ENCODE measurements at regions not wholly inside any gene's neighbourhood (a gene's known extent, or its start where the extent isn't known, plus 50 kb on each side); places are given as distances from the start of the nearest gene placed in this dataset.

DNA sequence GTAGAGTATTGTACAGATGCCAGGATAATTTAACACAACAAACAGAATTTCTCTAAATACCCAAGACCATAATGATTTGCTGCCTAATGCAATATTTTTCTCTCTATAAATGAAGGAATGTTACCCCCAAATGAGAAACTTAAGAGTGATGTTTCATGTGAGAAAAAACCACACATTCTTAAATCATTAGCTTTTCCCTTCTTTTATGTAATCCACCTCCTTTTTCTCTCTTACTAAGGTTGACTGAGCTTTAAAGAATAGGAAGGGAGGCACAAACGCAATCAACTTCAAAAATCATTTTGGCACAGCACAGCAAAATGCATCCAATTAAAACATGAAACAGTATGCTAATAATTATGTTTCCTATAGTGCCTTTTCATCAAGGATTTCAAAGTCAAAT, 698.1 kb upstream of the CDH2 start:
- no peak for DNase-seq

DNA sequence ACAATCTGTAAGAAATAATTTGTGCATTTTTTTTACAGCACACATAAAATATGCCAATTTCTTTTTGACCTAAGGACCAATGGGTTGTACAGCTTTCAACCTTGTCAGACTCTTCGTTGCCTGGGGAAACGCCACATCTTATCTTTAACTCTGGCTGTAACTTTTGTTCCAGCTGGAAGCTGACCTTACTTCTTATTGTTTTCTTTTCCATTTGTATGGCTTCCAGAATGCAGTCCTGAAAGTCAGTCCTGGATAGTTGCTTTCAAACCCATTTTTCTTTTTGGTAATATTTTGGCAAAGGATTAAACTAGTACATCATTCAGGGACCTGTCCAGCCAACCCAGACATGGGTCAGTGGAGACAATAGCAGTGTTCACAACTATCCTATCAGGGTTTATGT, 686.5 kb upstream of the CDH2 start:
- DNase-seq, result no peak

DNA sequence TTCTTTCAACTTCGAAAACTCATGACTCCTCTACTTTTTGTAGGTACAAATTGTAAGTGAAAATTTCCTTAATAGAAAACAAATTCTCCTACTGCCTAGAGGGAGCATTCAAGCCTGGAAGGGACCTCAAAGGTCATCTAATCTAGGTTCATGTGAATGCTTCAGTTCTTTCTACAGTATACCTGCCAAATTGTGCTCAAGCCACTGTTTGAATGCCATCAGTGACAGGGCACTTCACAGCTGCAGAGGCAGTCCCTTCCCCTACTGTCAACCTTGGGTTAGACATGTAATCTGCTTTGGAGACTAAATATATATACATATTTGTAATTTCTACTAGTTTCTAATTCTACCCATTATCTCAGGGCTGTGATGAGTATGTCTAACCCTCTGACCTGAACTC, 681.3 kb upstream of the CDH2 start:
- DNase-seq, result no peak

DNA sequence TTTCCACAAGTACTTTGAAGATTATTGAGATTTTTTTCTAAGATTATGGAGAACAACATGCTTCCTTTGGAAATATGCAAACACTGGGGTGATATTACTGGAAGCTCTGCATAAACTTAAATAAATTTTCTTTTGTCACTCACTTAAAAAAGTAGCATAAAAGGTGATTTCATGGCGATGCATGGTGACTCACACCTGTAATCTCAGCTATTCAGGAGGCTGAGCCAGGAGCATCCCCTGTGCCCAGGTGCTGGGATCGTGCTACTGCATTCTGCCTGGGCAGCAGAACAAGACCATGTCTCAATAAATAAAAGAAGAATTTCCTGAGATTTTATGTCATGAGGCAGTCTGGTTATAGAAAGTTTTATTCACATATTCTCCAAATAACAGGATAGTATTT, 679.1 kb upstream of the CDH2 start:
- no peak for DNase-seq

DNA sequence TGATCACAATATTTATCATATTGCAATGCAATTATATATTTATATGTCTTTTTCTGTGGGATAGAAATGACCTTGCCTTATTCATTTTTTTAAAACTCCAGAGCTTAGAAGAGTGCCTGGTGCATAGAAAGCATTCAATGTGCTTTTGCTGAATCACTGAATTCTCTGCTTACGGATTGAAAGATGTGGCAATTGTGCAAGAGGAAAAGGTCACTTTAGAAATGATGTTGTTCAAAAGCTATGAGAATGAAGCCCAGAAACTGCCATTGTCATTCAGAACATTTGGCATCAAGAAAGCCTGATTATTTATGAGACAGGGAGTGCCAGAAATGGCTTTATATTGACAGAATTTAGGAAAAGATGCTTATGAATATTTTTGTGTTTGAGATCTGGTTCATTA, 678.6 kb upstream of the CDH2 start:
- no peak for DNase-seq

DNA sequence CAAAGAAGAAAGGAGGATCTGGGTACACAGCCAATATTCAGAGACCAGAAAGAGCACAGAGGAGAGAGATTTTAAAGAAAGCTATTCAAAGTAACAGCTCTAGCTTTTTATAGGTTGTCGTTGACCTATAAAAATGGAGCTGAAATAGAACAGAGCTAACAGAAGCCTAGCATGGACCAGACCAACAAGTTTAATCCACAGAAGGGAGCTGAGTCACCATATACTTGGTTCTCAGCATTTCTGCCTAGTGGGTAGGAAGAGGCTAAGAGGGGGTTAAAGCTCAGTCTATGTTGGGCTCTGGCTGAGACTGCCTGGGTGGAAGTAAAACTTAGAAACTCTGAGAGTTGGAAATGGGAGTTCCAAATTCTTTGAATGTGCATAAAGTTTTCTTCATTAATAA, 678.0 kb upstream of the CDH2 start:
- no peak for DNase-seq

DNA sequence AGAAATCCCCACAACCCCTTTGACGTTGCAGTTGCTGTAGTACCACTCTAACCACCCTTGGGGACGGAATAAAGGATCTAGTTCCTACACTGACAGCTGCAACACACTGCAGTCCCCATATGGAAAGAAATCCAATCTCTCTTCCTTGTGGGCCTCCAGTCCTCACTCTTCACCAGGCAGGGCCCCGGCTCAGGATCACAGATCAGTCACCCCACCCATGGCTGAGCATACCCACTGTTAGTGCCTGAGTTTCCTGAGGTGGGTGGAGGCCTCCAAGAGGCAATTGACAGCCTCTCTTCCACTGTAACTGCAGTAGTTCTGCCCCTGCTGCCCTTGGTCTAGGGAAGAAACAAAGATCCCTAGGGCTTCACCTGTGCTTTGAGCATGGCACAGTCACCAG, 670.0 kb upstream of the CDH2 start:
- no peak for DNase-seq

DNA sequence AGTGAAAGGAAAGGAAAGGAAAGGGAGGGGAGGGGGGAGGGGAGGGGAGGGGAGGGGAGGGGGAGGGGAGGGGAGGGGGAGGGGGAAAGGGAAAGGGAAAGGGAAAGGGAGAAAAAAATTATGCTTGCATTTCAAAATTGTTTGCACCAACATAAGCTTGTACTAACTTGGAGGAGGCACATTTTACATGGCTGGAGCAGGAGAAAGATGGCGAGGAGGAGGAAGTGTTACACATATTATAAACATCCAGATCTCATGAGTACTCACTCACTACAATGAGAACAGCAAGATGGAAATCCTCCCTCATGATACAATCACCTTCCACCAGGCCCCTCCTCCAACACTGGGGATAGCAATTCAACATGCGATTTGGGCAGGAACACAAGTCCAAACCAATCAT, 660.2 kb upstream of the CDH2 start:
- DNase-seq, result no peak

DNA sequence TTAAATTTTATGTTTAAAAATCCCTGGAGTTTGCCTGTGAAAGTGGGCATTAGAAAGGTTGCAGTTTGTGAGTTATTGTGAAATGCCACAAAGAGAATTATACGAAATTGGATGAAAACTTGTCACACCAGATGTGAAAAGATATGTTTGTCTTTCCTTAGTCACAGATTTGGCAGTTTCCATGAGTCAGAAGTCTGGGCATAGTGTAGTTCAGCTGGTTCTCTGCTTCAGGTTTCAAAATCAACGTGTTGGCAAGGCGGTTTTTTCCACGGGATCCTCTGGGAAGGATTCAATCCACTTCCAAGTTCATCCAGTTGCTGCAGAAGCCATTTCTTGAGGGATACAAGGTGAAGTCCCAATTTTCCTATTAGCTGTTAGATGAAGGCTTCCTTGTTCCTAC, 658.0 kb upstream of the CDH2 start:
- no peak for DNase-seq

DNA sequence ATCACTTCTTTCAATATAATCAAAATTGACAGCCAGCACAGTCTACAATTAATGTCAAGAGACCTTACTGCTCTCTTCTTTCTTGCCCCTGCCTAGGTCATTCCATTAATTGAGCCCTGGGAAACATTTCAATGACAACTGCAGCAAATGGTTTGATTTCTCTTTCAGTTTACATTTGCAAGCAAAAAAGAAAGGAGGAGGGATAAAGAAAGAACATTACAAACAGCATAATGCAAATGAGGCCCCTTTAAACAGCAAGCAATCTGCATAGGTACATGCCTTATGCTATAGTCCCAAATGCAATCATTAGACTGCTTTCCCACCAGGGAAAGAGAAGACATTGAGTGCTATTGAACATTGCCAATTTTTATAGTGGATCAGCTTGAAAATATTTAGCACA, 655.0 kb upstream of the CDH2 start:
- no peak for DNase-seq

DNA sequence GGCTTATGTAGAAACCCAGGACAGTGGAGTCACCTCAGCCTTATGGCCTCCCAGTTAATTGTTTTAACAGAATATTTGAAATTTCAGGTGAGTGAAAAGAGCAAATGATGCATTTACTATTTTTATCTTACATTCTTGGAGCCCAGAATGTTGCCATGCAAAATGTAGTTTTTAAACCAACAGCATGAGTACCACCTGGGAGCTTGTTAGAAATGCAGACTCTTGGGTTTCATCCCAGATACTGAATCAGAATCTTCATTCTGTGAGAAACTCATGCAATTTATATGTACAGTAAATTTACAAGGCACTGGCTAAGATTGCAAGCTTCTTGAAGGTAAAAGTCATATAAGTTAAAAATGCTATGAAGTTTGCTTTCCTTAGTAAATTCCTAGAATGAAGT, 654.5 kb upstream of the CDH2 start:
- DNase-seq, result no peak

DNA sequence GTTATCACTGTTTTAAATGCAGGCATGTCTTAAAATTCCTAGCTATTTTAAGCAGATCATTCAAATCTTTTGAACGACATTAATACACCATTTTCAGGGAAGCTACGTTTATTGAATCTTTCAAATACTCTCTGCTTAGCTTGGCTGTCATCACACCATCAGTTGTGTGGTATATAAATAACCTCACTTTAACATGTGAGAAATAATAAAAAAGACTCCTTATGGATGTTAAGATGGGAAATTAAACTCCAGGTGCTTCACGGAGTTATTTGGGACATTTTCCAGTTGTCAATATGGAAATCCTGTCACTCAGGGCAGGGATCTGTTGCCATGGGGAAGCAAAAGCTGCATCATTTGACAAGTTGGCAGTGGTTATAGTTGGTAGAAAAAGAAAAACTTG, 649.2 kb upstream of the CDH2 start:
- no peak for DNase-seq

DNA sequence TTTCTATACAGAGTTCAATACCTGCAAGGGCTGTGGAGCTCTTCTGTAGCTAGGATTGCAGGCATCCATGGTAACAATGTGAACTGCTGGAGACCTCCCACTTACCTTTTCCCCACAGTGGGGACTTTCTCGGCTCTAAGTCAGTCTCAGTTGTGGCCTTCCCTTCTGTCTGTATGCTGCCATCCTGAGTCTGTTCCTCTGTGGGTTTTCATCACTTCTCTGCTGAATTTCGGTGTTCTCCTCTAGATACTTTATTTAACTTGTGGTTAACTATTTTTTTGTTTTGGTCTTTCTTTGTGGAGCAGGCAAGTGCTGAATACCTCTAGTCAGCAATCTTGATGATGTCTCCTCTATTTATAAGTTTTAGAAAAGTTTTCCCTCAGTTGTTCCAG, 647.2 kb upstream of the CDH2 start:
- DNase-seq, result no peak

DNA sequence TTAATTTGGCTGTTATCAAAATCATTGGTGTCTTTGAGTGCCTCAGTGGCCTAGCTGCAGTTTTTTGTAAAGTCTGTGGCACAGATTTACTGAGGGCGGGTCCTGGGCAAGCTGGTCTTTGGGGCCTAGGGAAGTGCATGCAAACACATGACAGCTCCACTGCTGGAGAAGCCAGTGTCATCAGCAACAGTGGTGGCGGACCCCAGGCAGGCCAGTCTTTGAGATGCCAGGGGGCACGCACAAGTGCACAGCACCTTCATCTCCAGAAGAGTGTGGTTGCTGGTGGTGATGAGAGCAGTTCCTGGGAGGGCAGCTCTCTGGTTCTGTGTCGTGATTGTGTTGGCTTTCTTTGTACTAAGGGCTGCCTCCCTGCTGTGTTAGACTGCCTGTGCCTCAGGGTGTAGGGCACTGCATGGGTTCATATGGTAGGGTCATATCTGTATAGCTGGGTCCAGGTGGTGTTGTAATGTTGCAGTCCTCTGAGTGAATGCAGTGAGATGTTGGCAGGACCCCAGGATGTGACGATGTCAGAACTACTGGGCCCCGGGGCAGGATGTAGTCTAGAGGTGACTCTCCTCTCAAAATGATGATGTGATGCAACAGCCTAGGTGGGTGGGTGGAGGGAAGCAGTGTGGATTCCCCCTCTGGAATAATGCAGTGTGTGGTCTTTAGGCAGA, 646.7 kb upstream of the CDH2 start:
- DNase-seq, result no peak

DNA sequence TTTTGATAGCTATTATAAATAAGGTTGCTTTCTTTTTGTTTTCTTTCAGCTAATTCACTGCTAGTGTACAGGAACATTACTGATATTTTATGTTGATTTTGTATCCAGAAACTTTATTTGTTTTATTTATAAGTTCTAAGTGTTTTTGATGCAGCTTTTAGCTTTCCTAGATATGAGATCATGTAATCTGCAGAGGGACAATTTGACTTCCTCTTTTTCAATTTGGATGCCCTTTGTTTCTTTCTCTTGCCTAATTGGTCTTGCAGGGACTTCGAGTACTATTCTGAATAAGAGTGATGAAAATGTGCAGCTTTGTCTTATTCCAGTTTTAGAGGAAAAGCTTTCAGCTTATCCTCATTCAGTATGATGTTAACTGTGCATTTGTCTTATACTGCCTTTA, 643.4 kb upstream of the CDH2 start:
- DNase-seq, result no peak

DNA sequence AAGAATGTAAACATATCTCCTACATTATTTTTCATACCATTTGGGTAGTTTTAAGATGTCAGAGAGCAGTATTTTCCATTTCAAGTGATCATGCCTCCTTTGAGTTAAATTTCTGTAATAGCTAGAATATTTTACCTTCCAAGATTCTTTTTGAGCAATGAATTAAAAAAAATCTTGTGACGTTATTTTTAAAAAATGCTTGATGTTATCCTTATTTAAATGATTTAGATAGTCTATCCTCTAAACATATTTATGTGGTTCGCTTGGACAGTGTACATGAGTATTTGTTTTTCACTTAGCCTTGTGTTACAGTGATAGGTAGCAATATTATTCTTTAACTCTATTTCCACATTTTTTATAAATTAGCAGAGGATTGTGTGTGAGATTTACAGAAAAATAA, 639.2 kb upstream of the CDH2 start:
- no peak for DNase-seq

DNA sequence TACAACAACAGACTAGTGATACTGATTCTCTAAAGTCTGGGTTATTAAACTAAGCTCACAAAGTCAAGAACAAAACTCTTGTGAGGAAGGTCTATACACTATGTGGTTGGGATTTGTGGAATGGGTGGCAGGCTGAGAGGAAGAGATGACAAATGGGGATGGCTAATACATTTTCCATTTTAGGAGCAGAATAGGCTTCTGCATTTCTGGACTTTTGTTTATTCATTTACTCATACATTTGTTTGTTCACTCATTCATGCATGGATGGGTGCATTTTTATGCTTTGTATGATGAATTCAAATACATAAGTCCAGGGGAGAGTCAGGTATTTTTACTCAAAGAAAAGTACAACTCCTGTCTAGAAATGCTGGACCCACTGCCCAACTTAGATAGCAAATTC, 637.4 kb upstream of the CDH2 start:
- no peak for DNase-seq

DNA sequence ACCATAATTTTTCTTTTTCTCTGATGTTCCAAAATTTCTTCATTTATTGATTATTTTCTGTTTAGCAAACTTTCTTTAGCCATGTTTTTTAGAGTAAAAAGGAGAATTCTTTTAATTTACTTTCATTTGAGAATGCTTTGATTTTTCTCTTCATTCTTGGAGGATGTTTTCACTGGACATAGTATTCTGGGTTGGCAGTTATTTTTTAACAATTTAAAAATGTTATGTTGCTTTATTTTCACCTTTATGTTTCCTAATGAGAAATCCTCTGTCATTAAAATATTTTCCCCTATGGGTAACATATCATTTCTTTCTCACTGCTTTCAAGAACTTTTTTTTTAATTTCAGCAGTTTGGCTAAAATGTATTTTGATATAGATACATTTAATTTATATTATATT, 631.4 kb upstream of the CDH2 start:
- DNase-seq, result no peak

DNA sequence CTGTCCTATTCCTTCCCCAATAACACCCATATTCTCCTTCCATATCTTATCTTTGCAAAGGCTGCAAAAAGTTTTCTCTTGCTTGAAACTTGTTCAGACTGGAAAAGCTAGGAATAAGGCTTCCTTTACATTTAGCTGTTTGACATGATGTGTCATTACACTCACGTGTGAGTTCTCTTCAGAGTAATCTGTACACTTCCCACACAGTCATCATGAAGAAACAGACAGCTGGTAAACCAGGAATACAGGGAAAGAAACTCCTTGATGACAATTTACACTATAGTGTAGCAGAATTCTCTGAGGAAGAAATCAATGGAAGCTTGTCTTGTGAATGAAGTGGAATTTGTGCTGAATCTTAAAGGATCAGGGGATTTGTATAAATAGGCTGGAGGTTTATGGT, 628.6 kb upstream of the CDH2 start:
- no peak for DNase-seq

DNA sequence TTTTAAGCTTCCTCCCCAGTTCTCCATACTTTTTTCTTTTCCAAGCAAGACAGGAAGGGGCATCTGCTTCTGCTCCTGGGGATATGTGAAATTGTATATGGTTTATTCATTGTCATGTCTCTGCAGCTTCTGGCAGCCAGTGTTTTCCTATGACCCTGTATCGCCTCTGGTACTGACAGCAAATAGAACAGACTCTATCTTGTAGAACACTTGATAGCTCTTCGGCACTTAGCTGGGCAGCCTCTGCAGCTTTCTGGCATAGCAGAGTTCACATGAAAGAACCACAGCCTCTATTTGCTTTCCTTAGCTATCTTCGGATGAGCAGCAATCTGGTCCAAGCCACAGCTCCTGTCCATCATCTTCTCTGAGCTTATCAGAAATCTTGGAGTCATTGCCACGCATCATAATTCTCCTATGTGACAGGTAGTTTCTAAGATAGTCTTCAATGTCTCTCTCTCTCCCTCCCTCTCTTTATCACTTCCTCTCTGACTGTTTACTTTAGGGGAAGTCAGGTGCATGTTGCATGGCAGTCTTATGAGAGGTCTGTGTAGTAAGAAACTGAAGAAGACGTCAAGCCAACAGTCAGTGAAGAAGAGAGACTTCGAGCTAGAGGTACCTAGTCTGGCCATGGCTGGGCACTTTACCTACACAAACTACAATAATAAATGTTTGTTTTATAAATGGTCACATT, 627.7 kb upstream of the CDH2 start:
- DNase-seq, result no peak

DNA sequence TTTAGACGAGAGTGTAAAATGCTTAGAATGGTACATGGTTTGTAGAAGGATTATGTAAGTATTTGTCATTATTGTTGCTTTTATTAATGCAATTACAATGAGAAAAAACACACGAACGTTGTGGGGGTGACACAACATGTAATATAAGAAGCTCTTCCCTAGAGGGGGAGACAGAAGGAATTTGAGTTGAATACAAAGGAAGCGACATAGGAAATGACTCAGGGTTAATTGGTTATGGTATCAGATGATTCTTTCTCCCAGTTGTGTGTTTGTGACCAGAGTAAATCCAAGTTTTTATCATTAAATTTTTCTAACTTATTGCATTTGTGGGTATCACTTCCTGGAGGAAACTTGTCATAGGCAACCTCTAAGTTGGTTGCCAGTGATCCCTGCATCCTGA, 625.6 kb upstream of the CDH2 start:
- no peak for DNase-seq

DNA sequence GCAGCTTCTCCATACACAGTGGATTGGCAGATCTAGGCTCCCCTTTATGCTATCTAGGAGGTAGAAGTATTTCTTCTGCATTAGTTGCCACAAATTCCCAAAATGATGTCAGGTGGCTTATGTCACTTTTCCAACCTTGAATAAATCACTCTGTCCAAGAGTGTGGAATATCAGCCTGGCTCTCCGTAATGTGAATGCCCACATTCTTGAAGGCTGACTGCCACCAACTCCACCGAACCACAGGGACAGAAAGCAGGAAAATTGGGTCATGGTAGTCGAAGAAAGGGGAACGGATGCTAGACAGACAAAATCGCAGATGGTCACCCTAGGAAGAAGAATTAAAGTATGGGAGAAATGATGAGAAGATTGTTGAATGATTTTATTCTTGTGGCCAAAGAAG, 624.9 kb upstream of the CDH2 start:
- no peak for DNase-seq

DNA sequence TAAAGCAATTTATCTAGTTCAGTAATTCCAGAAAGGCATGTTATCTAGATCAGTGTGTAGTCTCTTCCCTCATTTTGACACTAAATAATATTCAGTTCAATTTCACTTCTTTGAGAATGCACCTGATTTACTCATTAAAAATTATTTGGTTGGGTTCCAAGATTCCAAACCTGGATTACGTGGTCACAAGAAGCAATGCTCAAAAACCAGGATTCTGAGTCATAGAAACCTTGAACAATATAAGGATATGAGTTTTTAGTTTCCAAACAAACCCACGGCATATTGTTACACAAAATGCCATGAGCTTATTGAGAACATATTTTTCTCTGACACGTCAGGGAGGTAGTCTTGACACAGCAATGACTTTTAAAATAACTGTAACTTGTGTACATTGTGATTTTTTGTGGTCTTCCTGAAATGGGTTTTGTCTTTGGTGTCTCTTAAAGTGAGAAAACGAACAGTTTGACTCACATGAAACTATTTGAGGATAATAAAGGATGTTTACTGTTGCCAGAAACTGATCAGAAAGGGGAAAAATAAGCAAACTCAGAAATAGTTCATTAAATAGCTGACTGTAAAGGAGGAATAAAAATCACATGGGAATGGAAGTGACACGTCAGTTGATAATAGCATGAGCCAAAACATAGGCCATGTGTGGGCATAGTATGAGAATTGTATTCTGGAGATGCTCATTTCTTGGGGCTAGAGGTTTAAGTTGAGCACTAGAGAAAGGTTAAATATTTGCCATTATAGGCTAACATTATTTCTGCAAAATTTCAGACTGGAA, 617.7 kb upstream of the CDH2 start:
- no peak for DNase-seq

DNA sequence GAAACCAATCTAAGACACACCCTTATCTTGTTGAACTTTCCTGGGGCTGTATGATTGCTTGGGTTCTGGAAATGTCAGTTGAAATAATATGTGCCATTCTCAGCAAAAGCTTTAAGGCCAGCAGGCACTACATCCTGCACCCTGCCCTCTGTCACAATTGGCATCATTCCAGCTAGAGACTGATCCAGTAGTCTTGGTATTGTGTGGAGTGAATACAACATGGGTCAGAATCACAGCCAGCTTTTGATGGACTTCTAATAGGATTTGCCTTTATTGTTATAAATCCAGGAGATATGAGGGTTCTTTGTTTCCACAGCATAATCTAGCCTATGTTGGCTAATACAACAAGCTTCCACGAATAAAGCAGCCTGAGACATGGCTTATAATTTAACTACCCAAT, 617.0 kb upstream of the CDH2 start:
- no peak for DNase-seq
